ENCODE measurements at regions not wholly inside any gene's neighbourhood (a gene's known extent, or its start where the extent isn't known, plus 50 kb on each side); places are given as distances from the start of the nearest gene placed in this dataset.

- TF ChIP-seq CTCF (IDR thresholded peaks at IDR 0.05; ENCODE audit: low read depth, low read length) (no peak), EZH2phosphoT487 (IDR thresholded peaks at IDR 0.05; ENCODE audit: low read depth) (no peak)
Observed at GRCh38 chr1:199854686-199855321, 172.7 kb upstream of the NR5A2 start.

All from OCI-LY3 (cell line).